Fibroblast of lung (primary cell): ENCODE measurements at regions not wholly inside any gene's neighbourhood (a gene's known extent, or its start where the extent isn't known, plus 50 kb on each side); places are given as distances from the start of the nearest gene placed in this dataset.

ENCODE experiments used
- CTCF ChIP-seq, 2 donors: IDR thresholded peaks in 1 of 2; conservative IDR thresholded peaks in 1 of 2; 1 replicate in 1 of 2; 2 replicates in 1 of 2; pipeline ENCODE4 v1.5.1; 2011 to 2012; ENCODE audit warnings: low read length in 2 of 2, control low read depth in 1 of 2, inconsistent platforms in 1 of 2, low read depth in 1 of 2, mild to moderate bottlenecking in 1 of 2
- EZH2 ChIP-seq: IDR thresholded peaks from 2 replicates; pipeline ENCODE4 v1.5.1; 2012; ENCODE audit warnings: low read length, control low read depth, mild to moderate bottlenecking; ENCODE audit errors: missing control alignments

DNA sequence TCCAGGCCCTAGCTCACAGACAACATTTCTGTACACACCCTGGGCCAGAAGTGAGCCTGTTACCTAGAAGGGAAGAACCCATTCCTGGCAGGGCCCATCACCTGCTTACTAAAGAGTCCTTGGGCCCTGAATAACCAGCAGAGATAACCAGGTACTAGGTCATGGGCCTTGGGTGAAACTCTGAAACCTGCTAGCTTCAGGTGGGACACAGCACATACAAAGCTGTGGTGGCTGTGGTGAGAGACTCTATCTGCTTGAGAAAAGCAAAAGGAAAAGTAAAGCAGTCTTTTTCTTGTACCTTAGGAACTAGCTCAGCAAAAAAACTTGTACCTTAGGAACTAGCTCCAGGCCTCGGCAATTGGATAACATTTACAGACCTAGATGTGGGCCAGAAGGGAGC is 1895.9 kb upstream of the PCDH20 start:
- no peak for TF ChIP-seq EZH2
- no peak for TF ChIP-seq CTCF (conservative IDR thresholded peaks at IDR 0.05 in 1 of 2, IDR thresholded peaks at IDR 0.05 in 1 of 2; ENCODE audit: low read depth in 1 of 2, low read length in 2 of 2)
